ENCODE measurements at regions not wholly inside any gene's neighbourhood (a gene's known extent, or its start where the extent isn't known, plus 50 kb on each side); places are given as distances from the start of the nearest gene placed in this dataset.
"Not testable (repeated sequence)": the region's sequence is repeated elsewhere in the genome, so short reads cannot be mapped to it uniquely, and the experiment has no call there.

DNA sequence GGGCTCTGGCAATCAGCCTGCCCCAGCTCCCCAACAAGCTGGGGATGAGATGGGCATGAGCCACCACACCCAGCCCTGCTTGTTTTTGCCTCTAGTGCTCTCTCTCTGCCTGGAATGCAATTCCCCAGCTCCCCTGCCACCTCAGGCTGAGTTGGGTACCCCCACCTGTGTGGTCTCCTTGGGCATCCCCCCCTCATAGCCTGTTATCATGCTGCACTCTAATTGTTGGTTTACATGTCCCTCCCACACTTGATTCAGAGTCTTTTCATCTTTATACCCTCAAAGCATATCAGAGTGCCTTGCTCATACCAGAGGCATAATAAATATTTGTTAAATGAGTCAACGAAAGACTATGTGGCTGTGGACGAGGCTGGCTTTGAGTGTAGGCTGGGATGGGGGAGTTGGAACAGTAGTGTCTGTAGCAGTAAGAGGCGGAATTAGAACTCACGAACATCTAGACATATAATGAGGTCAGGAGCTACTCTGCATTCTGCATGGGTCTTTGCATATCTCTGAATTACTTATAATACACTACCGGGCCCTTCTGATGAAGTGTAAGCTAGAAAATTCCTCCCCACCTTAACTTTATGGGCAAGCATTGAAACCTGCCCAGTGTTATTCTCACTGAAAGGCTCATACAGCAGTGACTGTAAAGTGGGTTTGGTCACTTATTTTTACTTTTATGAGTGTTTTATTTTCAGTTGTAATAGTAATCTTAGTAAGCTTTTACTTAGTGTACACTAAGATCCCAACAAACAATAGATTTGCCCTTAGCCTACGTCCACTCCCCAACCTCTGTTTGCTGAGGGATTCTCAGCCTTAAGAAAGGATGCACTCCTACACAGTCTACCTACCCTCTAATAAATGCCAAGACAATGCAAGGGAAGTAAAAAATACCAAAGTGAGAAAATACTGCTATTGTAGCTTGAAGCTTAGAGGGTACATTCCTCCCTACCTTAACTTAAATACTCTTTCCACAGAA is 58.7 kb downstream of the EDN1 start:
- no peak for DNase-seq

DNA sequence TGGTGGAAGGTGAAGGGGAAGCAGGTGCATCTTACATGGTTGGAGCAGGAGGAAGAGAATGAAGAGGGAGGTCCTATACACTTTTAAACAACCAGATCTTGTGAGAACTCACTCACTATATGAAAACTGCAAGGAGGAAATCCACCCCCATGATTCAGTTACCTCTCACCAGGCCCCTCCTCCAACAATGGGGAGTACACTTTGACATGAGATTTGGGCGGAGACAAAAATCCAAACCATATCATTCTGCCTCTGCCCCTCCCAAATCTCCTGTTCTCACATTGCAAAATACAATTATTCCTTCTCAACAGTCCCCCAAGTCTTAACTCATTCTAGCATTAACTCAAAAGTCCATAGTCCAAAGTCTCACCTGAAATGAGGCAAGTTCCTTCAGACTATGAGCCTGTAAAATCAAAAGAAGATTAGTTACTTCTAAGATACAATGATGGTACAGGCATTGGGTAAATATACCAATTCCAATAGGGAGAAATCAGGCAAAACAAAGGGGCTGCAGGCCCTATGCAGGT is 60.5 kb downstream of the EDN1 start:
- DNase-seq: no peak

DNA sequence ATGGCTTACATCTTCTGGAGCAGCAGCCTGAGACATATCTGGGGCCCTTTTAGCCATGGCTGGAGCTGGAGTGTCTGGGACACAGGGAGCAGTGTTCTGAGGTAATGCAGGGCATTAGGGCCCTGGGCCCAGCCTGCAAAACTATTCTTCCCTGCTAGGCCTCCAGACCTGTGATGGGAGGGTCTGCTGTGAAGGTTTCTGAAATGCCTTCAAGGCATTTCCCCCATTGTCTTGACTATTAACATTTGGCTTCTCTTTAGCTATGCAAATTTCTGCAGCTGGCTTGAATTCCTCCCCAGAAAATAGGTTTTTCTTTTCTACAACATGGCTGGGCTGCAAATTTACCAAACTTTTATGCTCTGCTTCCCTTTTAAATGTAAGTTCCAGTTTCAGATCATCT is 61.5 kb downstream of the EDN1 start:
- DNase-seq: no peak

DNA sequence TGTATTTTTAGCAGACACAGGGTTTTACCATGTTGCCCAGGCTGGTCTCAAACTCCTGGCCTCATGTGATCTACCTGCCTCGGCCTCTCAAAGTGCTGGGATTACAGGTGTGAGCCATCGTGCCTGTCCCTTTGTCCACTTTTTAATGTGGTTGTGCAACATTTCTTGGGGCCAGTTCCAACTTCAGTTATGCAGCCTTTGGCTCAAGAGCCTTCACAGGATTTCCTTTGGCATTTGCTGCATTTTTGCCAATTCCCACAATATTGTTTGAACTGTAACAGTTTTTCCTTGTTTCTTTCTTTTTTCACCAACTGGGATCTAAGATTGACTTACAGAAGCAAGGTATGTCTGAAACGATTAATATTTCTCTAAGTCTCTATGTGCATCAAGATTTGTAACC is 63.6 kb downstream of the EDN1 start:
- DNase-seq: no peak

DNA sequence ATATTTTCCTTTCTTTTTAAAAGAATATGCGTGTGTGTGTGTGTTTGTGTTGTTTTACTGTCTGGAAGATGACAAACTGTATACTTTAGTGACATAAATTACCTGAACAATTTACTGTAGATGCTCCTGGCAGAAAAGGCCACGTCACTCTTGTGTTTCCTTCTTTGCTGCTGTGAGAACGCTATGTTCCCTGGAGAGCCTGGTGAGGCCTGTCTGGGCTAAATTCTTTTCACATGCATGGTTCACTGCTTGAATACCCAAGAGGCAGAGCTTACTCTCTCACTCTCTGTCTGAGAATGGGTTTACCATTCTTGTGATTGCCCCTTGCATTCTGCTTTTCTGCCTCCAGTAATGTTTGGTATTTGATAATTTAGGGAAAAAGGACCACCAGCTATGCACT is 64.3 kb downstream of the EDN1 start:
- no peak for DNase-seq

DNA sequence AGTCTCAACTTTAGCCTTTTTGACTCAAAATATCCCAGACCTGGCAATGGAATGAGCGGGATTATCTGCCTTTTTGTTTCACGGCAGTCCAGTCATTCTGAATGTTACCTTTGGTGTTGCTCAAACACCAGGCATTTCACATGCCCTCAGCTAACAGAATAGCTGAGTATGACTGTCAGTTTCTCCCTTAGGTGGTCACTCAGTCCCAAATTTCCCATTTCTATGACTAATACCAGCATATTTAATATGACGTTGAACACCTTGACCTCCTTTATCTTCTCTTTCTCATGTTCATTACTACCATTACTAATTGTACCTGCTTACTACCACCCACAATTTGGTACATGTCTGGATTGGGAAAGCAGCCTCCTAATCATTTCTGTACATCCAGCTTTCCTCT is 65.2 kb downstream of the EDN1 start:
- no peak for DNase-seq

DNA sequence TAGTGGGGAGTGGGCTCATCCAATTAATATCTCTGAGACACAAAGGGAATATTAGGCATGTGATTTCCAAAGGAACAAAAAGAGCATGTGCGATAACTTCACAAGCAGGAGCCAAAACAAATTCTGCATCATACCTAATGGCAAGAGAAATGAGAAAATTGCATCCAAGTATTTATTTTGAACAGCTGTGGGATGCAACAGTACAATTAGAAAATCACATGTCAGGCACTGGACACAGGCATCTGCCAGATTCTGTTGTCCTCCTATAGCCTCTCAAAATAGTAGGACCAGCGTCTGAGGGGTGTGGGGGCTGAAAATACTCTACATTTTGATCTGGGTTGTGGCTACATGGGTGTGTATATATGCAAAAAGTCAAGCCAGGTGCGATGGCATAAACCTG is 66.3 kb downstream of the EDN1 start:
- DNase-seq: no peak

DNA sequence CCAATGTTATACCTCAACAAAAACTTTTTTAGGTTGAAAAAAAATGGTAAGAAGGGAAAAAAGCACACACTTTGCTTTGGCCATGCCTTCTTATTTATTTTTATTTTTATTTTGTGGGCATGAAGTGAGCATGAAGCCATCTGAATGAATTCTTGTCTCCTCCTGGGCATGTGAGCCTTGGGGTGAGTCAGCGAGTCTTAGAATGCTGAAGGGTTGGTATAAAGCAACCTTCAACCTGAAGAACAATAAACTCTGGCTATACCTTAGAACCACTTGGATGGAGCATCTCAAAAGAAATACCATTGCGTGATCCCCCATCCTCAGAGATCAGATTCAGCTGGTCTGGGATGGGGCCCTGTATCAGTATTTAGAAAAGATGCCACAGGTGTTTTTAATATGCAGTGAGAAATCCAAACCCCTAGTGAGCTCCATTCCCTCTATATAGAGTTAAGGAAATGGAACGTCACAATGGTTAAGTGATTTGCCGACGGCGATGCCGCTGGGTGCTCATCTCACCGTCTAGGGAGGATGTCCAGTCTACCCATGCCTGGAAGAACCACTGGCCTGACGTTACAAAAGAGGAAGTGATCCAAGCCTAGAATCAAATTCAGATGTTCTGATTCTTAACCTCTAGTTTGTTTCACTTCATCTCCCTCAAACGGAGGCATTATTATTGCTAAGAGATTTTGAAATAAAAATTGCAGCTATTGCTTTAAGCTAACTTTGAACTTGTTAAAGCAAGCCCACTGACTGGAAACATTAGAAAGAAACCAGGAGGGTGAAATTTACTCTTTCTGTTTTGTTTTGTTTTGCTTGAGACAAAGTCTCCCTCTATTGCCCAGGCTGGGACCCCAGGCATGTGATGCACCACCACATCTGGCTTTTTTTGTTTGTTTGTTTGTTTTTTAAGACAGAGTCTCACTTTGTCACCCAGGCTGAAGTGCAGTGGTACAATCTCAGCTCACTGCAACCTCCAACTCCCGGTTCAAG is 67.1 kb downstream of the EDN1 start:
- DNase-seq: no peak

DNA sequence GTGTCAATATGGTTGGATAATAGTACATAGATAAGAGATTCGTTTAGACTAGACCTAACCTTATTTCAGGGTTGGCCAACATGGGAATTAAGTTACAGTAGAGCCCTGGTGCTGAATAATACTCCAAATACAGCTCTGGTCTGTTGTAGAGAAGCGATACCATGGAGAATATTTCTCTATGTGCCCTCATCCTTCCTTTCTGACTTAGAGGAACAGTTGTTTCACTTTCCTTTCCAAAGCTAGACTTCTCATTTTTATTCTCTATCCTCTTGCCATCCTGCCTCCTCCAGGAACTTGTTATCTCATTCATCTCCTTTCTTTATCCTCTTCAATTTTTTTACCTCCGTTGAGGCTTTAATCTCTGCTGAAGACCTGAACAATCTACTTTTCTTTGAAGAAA is 68.9 kb downstream of the EDN1 start:
- DNase-seq: no peak

DNA sequence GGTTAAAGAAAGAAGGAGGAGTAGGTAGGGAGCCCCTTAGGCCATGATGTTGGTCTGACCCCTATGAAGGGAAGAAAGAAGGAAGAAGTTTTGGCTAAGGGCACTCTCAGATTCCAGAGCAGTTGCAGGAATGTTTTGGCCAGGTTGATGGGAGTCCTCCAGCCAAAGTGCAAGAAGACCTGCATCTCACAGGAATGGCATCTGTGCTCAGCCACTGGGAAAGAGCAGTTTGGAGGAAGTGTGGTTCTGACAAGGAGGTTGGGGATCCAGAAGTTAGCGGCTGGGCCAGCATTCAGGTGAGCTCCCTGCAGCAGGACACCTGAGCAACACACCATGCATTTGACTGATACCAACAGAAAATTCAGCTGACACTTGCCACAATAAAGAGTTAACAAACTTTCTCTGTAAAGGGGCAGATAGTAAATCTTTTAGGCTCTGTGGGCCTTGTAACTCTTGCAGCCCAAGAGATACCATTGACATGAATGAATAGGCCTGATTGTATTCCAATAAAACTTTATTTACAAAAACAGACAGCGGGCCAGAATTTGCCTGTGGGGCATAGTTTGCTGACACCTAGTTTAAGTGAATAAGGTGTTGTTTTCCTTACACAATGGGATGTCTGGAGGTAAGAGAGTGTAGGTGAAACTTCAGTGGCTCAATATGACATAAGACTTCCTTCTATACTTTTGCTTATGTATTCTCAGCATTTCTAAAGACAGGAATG is 71.0 kb downstream of the EDN1 start:
- no peak for DNase-seq

DNA sequence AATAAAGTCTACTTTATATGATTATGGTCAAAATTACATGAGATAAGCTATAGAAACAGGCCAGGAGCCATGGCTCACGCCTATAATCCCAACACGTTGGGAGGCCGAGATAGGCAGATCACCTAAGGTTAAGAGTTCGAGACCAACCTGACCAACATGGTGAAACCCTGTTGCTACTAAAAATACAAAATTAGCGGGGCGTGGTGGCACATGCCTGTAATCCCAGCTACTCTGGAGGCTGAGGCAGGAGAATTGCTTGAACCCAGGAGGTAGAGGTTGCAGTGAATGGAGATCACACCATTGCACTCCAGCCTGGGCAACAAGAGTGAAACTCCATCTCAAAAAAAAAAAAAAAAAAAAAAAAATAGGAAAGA is 73.1 kb downstream of the EDN1 start:
- not testable (repeated sequence) for DNase-seq

DNA sequence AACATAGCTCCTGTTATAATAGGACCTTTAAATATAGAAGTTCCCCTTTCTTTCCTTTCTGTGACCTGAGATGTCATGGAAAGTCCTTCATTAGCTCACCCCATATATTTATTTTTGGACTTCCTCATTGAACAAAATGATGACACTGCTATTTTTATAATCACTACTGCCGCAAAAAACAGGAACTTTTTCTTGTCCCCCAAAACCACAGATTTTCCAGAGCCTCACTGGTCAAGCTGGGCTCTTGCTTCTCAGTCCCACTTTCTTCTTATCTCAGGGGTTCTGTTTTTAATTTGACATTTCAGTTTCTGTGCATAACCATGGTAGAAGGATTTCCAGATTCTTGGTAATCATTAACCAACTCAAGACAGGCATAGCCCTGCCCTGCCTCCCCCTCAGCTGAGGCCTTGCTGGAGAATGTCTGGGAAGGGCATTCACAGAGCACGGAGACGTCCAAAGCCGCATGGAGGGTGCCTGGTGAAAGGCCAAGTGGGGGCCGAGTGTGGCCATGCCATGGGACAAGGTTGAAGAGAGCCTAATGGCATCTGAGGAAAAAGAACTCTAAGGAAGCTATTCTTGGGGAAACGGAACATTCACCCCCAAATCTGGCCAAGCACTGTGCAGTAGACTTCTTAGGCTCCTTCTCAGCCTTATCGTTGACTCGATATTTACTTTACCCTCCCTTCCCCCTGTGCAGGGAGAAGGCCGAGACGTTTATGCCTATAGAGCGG is 73.7 kb downstream of the EDN1 start:
- DNase-seq: no peak

DNA sequence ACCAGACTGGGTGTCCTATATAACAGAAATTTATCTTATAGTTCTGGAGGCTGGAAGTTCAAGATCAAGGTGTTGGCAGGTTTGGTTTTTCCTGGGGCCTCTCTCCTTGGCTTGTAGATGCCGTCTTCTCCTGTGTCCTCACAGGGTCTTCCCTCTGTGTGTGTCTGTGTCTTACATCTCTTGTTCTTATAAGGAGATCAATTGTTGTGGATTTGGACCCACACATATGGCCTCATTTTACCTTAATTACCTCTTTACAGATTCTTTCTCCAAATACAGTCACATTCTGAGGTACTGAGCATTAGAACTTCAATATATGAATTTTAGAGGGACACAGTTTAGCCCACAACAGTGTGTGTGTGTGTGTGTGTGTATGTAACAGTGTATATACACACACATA is 74.5 kb downstream of the EDN1 start:
- no peak for DNase-seq

DNA sequence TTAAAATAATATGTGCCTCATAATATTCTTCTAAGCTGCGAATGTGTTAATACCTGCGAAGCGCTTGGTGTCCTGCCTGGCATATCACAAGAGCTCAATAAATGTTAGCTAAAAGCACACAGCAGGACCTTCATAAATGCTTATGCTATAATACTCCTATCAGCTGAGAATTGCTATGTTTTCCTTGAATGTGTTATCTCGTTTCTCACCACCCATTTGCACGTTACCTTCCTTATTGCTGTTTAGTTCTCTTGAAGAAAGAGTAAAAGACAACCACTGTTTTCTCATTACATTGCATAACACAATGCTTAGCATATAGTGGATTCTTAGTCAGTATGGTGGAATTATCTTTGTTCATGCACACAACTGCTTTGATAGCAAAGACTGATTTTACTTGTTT is 76.6 kb downstream of the EDN1 start:
- no peak for DNase-seq

DNA sequence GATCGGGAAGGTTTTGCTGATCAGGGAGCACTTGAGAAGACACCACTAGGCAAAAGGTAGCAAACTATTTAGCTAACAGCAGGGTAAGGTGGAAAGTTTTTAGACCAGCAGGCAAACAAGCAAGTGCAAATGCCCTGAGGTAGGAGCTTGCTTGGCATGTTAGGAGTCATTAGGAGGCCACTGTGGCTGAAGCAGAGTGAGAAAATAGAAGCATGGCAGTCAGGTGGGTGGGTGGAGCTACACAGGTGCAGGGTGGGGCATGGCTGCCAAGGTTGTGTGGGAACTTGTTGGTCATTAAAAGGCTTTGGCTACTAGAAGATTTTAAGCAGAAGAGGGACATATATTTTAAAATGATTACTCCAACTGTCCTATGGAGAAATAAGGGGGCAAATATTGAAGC is 77.3 kb downstream of the EDN1 start:
- DNase-seq: no peak

DNA sequence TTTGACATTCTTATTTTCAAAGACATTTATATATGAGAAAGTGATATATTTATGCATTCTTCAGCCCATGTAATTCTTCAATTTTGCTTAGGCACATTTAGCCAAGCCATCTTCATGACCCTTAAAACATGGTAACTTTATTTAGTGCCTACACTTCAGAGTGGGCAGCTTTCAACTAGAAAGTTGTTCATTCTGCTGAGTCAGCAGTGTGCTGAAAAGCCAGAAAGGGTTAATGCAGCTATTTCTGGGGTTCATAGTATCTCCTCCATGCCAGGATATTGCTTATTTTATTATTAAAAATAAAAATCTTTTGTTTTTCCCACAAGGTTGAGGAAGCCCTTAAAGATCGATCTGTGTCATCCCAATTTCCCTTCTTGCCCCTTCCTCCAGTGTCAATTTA is 79.2 kb downstream of the EDN1 start:
- DNase-seq: no peak

DNA sequence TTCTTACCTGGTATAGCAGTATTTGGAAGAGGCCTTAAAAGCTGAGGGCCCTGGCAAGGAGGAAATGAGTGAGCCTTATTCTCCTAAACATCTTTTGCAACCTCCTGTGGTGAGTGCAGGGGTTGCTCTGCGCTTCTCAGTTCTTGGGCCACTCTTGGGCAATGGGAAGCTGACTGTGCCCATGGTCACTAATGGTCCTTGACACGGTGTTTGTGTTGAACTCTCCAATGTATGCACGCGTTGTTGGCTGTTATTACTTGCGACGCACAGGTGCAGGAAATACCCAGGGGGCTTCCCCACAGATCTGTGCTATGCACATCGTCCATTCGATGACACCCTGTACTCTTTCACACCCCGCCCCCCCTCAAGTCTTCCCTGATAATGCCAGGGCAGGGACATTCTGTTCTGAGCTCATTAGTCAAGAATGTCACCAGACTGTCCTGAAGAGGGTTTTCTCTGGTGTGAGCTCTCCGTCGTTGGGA is 79.7 kb downstream of the EDN1 start:
- no peak for DNase-seq

DNA sequence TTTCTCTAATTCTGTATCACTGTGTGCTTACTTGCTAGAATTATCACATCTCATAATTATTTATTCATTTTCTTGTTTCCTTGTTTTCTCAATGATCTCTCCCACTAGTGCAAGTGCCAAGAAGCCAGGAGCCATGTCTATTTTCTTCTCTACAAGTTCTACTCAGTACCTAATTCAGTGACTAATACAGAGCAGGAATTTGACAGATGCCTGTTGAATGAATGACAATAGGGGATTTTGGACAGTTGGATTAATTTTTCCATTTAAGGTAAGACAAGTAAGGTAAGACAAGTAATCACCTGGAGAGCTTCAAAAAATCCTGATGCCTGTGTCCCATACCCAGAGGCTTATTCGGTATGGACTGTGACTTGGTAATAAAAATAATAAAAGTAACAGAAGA is 81.0 kb downstream of the EDN1 start:
- no peak for DNase-seq

DNA sequence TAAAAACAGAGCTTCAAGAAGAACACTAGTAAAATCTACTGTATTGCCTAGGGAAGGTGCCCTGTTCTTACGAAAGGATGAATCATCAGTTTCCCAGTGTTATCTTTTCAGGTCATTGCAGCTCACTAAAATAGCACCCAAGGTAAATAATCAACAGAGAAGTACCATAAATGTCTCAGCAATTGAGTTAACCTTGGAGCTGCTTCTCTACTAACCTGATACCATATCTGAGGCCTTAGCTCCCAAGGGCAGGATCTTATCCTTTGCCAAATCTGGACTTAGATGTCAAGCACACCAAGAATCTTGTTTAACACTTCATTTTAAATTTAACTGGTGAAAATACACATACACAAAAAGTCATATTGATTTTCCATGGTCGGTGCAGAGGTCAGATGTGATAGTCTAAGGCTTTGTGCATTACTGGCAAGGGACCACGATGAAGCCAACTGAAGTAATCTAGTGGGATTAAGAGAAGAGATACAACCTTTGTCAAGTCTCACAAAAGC is 81.5 kb downstream of the EDN1 start:
- no peak for DNase-seq

DNA sequence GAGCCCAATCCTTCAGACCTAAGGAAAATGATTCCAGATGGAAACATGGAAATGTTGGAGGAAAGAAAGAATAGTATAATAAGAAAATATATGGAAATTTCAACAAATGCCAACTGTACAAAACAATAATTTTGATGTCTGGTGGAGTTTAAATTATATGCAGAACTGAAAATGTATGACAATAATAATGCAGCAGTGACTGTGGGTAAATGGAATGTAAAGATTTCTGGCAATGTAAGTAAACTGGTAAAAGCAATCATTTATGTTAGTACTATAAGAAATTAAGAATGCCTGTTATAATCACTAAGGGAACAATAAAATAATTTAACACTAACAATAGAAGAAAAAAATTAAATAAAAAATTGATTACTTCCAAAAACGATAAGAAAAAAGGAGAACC is 89.0 kb downstream of the EDN1 start:
- DNase-seq: no peak

DNA sequence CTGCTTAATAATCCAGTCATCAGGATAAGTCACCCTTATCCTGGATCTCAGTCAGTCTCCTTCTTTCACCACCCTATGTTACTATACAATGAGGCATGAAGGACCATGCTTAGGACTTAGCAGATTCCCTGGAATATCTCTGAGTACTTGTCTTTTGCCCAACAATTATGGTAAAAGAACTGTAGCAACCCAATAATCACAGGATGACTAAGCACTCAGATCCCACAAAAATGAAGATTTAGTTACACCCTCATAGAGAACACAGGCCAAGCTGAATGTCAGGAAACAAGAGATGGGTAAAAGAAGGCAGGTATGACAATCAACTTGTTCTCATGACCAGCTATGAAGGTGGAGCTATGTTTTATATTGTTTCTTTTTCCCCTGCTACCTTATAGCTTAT is 91.4 kb downstream of the EDN1 start:
- DNase-seq: no peak

DNA sequence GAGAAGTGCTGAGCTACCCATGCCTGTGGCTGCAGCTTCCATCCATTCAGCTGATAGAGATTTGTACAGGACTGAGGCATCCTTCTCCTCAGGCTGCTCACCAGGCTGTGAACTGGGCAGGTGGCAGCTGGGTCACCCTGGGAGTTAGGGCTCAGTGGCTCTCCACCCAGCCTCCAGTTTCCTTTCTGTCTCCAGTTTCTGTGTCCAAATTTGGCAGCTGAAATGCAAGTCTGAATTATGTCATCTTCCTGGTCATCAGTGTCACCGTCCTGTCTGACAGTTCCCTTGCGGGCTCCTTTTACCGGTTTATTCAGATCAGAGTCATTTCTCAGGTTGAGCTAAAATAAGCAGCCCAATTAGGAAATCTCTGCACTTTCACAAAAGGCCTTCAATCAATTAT is 93.3 kb downstream of the EDN1 start:
- no peak for DNase-seq
